GM21529 (cell line): ENCODE measurements at regions not wholly inside any gene's neighbourhood (a gene's known extent, or its start where the extent isn't known, plus 50 kb on each side); places are given as distances from the start of the nearest gene placed in this dataset.

Source experiments
- ATAC-seq: cut with Tn5 transposase; IDR thresholded peaks from one replicate; pipeline ENCODE4 v1.9.1; 2021; ENCODE audit not compliant: unreplicated experiment

GRCh38 chr1:65486613-65487012 lies 66.1 kb downstream of the LEPR start:
- no peak for ATAC-seq

GRCh38 chr1:65489481-65489880 lies 69.0 kb downstream of the LEPR start:
- ATAC-seq = no peak

DNA sequence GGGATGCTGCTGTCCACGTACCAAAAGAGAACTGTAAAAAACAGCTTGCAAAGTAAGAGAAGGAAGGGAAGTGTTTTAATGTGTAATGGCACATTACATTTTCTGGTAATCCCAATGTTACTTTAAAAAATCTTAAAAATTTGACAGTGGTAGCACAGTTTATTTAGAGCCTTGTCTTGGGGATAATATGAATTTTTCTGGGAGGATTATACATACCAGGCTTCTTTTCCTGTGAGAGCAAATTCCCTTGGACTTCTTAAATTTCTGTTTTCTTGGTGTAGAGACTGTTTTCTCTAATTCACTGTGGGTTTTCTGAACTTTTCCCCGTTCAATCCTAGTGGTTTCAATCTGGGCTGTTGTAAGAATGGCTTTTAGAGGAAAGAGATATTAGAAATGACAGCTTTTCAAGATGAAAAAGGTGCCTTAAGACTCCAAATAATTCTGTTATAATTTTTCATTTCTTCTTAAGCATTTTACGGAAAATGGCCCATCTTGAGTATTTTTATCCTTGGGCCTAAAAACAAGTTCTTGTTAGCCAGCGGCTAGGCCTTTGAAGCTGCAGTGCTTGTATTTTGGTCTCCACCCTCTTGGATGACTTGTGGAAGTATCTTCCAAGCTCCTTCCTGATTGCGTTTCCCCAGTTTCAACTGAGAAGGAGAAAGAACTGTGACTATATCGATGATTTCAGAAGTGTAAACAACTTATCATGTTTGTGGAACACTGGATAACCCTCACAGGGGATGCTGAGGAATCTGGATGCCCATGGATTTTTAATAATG lies 70.0 kb downstream of the LEPR start:
- ATAC-seq = no peak

- no peak for ATAC-seq
These were observed 71.0 kb downstream of the LEPR start for GRCh38 chr1:65491472-65491871.

DNA sequence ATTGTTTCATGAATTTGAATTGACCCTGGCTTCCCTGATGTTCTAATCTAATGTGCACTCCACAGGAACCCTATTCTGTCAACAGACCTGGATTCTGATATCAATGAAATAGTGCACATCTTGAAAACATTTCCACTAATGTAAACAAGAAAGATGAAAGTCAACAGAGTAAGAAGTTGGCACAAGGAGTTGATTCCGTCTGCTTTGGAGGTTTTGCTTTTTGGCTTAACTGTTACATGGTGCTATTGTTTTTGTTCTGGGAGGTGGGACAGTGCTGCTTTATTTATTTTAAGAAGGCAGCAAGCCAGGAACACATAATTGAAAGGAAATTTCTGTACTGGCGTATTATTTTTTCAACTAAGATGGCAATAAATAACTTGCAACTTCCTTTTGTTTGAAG lies 73.3 kb downstream of the LEPR start:
- no peak for ATAC-seq

DNA sequence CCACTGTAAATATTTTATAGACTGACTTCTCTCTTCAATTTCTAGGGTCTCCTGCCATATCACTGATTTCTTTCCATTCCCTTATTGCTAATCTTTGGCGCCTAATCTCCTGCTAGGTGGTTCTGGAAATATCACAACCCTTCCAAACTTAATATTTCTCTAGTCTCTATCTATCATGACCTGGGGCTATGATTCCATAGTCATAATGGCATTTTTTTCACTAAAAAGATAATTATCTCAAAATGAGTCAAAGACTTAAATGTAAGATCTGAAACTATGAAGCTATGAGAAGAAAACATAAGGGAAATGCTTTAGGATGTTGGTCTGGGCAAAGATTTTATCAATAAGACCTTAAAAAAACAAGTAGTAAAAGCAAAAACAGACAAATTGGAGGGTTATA lies 74.2 kb downstream of the LEPR start:
- no peak for ATAC-seq

DNA sequence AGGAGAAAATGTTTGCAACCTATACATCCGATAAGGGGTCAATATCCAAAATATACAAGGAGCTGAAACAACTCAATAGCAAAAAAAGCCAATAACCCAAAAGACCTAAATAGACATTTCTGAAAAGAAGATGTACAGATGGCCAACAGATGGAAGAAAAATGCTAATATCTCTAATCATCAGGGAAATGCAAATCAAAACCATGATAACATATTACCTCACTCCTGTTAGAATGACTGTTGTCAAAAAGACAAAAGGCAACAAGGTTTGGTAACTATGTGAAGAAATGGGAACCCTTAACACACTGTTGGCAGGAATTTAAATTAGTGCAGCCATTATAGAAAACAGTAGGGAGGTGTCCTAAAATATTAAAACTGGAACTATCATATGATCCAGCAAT lies 74.7 kb downstream of the LEPR start:
- no peak for ATAC-seq

DNA sequence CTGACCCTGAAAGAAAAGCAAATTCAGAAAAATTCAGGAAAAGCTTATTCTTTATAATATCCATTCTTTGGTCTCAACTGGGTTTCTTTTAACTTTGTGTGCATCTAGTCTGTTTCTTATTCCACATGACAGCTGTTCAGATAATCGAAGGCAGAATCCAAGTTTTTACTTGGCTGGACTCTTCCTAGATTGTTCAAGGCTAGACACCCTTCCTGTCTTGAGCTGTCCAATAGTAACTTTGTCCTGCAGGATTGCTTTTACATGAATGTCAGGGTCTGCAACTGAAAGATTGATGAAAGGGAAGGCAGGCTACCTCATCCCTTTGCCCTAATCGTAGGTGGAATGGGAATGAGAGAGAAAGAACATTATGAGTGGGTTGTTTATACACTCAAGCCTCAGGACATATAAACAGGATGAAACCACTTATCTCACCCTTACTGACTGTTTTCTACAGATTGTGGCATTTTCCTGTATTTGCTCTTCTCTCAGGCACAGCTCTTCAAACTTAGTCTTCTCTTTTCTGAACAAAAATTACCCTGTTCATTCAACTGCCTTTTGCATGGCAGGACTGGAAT lies 76.9 kb downstream of the LEPR start:
- ATAC-seq = no peak

DNA sequence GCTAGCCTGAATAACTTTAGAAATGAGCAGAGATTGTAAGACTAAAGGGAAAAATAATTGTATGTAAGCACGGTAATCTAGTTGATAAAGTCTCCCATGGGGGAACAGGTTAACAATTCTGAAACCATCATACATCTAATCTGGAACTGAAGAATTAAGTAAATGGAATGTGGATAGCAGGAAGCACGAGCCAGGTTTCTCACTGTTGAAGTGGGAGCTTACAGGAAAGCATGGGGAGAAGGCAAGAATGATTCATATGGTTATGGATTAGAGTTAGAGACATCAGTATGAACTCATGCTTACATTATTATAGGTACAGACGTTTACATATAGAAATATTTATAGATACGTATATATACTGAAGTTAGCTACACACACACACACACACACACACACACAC lies 83.0 kb downstream of the LEPR start:
- ATAC-seq = no peak

DNA sequence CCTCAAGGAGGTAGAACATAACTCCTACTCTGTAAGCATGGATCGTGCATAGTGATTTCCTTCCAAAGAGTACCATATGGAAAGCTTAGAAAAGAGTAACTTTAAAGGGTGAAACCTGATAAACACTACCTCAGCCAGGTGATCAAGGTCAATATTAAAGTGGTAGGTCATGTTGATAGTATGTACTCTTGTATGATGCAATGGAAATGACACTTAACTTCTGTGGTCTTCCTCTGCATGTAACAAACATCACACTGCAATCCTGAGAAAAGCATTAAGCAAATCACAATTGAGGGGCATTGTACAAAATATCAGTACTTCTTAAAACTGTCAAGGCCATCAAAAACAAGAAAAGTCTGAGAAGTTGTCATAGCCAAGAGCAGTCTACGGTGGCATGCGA lies 83.8 kb downstream of the LEPR start:
- ATAC-seq = no peak

- no peak for ATAC-seq
These were observed 85.3 kb downstream of the LEPR start for GRCh38 chr1:65505547-65506300.

GRCh38 chr1:65508051-65508450 lies 87.6 kb downstream of the LEPR start:
- no peak for ATAC-seq

DNA sequence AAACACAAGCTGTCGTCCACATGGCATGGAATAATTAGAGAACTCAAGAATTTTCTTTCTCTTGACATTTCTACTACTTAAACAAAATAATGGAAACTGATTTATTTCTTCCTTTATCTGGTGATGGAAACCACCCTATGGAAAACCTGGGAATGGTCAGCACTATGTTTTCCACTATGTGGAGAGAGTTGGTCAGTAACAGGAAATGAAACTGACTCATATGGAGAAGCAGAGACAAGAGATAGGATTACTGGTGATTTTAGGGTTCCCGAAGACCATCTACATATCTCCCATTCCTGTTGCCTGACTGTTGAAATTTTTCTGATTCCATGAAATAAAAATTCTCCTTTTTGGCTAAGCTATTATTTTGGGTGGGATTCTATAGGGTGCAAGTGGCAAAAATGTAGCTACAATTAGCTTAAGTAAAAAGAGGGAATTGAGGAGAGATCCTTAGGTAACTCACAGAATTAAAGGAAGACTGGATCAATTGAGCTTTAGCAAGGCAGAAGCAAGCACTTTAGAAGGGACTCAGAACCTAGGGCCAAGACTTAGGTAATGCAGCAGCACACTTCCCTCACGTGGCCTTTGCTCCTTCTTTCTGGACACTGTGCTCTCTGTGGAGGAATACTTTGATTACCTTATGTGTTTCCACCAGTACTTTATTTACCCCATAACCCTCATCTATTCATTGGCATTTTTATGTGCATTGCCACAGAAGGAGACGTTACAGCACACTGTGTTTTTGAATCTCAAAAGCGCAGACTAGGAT lies 89.6 kb downstream of the LEPR start:
- ATAC-seq = no peak

GRCh38 chr1:65510961-65511360 lies 90.5 kb downstream of the LEPR start:
- ATAC-seq = no peak

DNA sequence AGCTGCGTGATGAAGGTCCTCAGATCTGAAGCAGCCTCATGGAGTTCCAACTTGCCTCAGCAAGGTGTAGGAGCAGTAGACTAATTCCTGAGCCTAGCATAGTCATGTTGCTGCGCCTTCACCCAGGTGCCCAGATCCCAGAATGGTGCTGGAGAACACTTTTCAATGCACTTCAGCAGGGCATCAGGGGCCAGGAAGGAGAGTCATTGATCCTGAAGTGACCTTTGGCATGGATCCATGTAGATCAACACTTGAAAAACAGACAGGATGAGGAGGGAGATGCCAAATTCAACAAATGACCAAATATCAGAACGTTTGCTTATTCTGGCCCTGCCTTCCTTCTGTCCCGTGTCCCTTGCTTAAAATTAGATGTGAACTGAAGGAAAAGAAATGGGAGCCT lies 91.9 kb downstream of the LEPR start:
- ATAC-seq = no peak

- no peak for ATAC-seq
These were observed 92.7 kb downstream of the LEPR start for GRCh38 chr1:65512967-65513780.

DNA sequence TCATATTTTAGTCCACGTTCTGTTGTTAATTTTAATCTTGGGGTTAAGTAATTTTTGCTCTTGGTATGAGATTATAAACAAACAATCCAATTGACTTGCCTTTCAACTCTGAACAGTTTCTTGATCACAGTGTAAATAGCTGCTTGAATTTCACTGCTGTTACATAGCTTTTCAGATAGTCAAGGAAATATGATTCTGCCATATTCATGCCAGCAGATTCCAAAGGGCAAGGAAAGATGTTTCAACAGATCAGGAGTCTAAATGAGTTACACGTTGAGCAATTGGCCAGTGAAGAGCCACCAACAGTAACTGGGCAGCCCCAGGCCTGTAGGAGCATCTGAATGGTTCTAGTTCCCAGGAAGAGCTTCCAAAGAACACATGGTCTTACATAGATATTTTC lies 93.6 kb downstream of the LEPR start:
- no peak for ATAC-seq

DNA sequence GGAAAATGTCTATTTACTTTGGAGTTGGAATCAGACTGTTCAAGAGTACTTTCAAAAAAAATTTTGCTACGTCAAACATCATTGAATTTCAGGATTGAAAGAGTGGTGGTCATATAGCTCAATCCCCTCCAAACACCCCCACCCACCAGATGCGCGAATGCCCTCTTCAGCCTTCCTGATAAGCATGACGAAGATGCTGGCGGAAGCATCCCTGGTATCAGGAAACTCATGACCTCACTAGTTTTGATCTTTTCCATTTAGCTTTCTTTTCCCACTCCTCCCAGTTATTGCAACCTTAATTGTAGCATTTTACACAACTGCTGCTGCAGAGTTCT lies 104.4 kb downstream of the LEPR start:
- ATAC-seq = no peak

DNA sequence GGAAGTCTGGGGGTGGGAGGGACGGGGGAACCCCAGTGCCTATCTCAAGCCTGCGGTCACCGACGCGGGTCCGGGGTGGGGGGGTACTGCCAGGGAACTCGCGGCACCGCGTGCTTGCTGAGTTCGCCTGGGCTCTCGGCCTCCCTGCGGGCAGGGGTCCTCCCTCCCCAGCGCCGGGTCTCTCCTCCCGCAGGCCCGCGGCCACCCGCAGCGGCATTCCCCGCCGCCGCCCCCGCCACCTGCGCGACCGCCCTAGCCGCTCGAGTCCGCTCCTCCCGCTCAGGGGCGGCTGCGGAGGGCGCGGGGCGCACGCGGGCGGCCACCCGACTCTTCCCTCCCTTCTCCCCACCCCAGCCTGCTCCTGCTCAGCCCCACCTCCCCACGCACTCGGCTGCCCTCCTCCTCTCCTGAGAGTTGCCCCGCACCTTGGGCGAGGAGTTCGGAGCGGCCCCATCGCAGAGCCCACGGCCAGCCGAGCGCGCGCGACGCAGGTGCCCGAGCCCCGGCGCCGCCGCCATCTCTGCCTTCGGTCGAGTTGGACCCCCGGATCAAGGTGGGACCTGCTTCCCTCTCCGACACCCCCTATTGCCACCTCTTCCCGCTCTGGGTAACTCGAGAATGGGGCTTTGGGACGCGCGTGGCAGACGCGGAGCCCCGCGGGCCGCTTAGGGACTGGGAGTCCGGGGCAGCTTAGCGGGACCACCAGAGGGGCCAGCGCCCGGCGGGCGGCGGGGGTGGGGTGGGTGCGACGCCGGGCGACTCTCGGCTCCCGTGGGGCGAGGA lies 105.0 kb downstream of the LEPR start:
- ATAC-seq = no peak

DNA sequence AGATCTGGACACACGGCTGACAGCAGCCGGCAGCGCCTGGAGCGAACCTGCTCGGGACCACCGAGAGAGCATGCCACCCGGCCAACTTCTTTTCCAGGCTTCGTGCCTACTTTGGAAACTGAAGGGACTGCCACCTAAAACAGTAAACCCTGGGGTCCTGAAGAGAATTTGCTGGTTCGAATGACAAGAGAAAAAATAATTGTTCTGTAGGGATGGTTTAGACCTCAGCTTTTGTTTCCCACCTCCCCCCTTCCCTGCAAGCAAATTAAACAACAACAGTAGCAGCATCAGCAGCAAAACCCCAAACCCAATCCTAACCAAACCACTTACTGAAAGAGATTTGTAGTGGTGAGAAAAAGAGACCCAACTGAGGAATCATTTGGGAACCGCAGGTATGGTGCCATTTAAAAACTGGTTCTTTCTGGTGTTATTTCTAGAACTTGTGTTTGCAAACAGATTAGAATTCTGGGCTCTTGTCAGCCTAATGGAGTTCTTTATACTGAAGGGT lies 105.6 kb downstream of the LEPR start:
- ATAC-seq = no peak
